GM18517 (cell line): ENCODE measurements at regions not wholly inside any gene's neighbourhood (a gene's known extent, or its start where the extent isn't known, plus 50 kb on each side); places are given as distances from the start of the nearest gene placed in this dataset.

ENCODE experiments used
- ATAC-seq: cut with Tn5 transposase; IDR thresholded peaks from one replicate; pipeline ENCODE4 v1.9.1; 2021; ENCODE audit warnings: mild to moderate bottlenecking, moderate library complexity; ENCODE audit not compliant: unreplicated experiment

- no peak for ATAC-seq
These were observed 531.9 kb downstream of the SOX2 start for GRCh38 chr3:182243625-182244024.

- ATAC-seq: no peak
These were observed 532.7 kb downstream of the SOX2 start for GRCh38 chr3:182244222-182244971.

GRCh38 chr3:182245059-182245458 lies 533.3 kb downstream of the SOX2 start:
- ATAC-seq: no peak

- ATAC-seq: no peak
These were observed 535.1 kb downstream of the SOX2 start for GRCh38 chr3:182246870-182247269.

- no peak for ATAC-seq
These were observed 536.7 kb downstream of the SOX2 start for GRCh38 chr3:182248349-182248880.

- ATAC-seq: no peak
These were observed 540.5 kb upstream of the ATP11B start for GRCh38 chr3:182252802-182253201.

GRCh38 chr3:182255158-182255557 lies 538.1 kb upstream of the ATP11B start:
- no peak for ATAC-seq

- no peak for ATAC-seq
These were observed 535.9 kb upstream of the ATP11B start for GRCh38 chr3:182257361-182257760.

GRCh38 chr3:182258538-182259177 lies 534.6 kb upstream of the ATP11B start:
- no peak for ATAC-seq

GRCh38 chr3:182259579-182259978 lies 533.7 kb upstream of the ATP11B start:
- ATAC-seq: no peak

GRCh38 chr3:182261041-182261440 lies 532.3 kb upstream of the ATP11B start:
- no peak for ATAC-seq

GRCh38 chr3:182268711-182269110 lies 524.6 kb upstream of the ATP11B start:
- no peak for ATAC-seq

- ATAC-seq: no peak
These were observed 516.8 kb upstream of the ATP11B start for GRCh38 chr3:182276512-182276911.

- ATAC-seq: no peak
These were observed 508.5 kb upstream of the ATP11B start for GRCh38 chr3:182284793-182285192.

- no peak for ATAC-seq
These were observed 500.7 kb upstream of the ATP11B start for GRCh38 chr3:182292591-182292990.

- no peak for ATAC-seq
These were observed 499.0 kb upstream of the ATP11B start for GRCh38 chr3:182294256-182294655.

GRCh38 chr3:182294696-182295095 lies 498.6 kb upstream of the ATP11B start:
- no peak for ATAC-seq

- ATAC-seq: no peak
These were observed 493.0 kb upstream of the ATP11B start for GRCh38 chr3:182300266-182300665.

GRCh38 chr3:182303169-182303568 lies 490.1 kb upstream of the ATP11B start:
- ATAC-seq: no peak

GRCh38 chr3:182305881-182306665 lies 487.2 kb upstream of the ATP11B start:
- ATAC-seq: no peak

- ATAC-seq: no peak
These were observed 485.0 kb upstream of the ATP11B start for GRCh38 chr3:182308328-182308727.

- no peak for ATAC-seq
These were observed 484.2 kb upstream of the ATP11B start for GRCh38 chr3:182309120-182309519.
